Mucosa of descending colon (tissue), 3 donors: ENCODE measurements at regions not wholly inside any gene's neighbourhood (a gene's known extent, or its start where the extent isn't known, plus 50 kb on each side); places are given as distances from the start of the nearest gene placed in this dataset.

Source experiments
- ATAC-seq: fragments of 200-7000 bp; cut with Tn5 transposase; one replicate; pipeline ENCODE4 v1.9.1; 2020; ENCODE audit warnings: mild to moderate bottlenecking, moderate library complexity
- DNase-seq, 3 donors: peaks; one replicate each; pipeline ENCODE4 v3.0.0-alpha.2; 2020
- H3K36me3 ChIP-seq: fragments of 200-600 bp; one replicate; pipeline ENCODE4 v1.8.0; 2021; ENCODE audit warnings: low read depth, mild to moderate bottlenecking
- H3K4me1 ChIP-seq: fragments of 200-600 bp; one replicate; pipeline ENCODE4 v1.8.0; 2021; ENCODE audit warnings: low read depth, mild to moderate bottlenecking
- H3K4me3 ChIP-seq: fragments of 200-600 bp; one replicate; pipeline ENCODE4 v1.8.0; 2021; ENCODE audit warnings: mild to moderate bottlenecking
- H3K9me3 ChIP-seq: fragments of 200-600 bp; one replicate; pipeline ENCODE4 v1.8.0; 2021; ENCODE audit warnings: mild to moderate bottlenecking
- CTCF ChIP-seq: fragments of 200-600 bp; IDR thresholded peaks from one replicate; pipeline ENCODE4 v1.8.0; 2022; ENCODE audit warnings: antibody characterized with exemption, mild to moderate bottlenecking
- intact Hi-C, 2 donors: fragments of 100-400 bp; cut with DNase I in 1 of 2; cut with micrococcal nuclease in 1 of 2; formaldehyde crosslinking; loops; one replicate each; pipeline versions ENCODE4 v1.11.0 to v1.11.1; 2022; cut with DNase I, micrococcal nuclease
- donor health status: DM: no; HTN: no; CAD: no; lungs with moderate emphysema.
- donor health status: DM: no; HTN: no; CAD: no.
- donor health status: DM: no; HTN: yes; CAD: no.

GRCh38 chr10:21082206-21082605 lies 185.1 kb upstream of the NEBL start:
- TF ChIP-seq CTCF: no peak
- H3K4me1 ChIP-seq: no peaks in the 10 kb centered on the region
- no peaks in the 10 kb centered on the region for H3K36me3 ChIP-seq
- ATAC-seq (no peak), DNase-seq (no peak)
- intact Hi-C loops: no loop called here
- no peak overlapping the region for H3K4me3 ChIP-seq
- no peaks in the 10 kb centered on the region for H3K9me3 ChIP-seq

- no peak for ATAC-seq
These were observed 183.2 kb upstream of the NEBL start for GRCh38 chr10:21080261-21080660.

GRCh38 chr10:21079330-21079658 lies 182.2 kb upstream of the NEBL start:
- H3K9me3 ChIP-seq: no peaks in the 10 kb centered on the region
- no peaks in the 10 kb centered on the region for H3K4me1 ChIP-seq
- no peak for ATAC-seq
- no peaks in the 10 kb centered on the region for H3K36me3 ChIP-seq
- H3K4me3 ChIP-seq: no peak overlapping the region
- intact Hi-C loops: loop anchor here in 1 of 2 donors (2.0 kb wide), 1 partner anchor 192 kb away; no protein-coding TSS in a partner anchor
- DNase-seq: no peak
- TF ChIP-seq CTCF: no peak

More at GRCh38 chr10:21080261-21080660, 183.2 kb upstream of the NEBL start:
- intact Hi-C loops: no loop called here
- H3K4me3 ChIP-seq: no peak overlapping the region
- no peak for TF ChIP-seq CTCF
- H3K36me3 ChIP-seq: no peaks in the 10 kb centered on the region
- no peaks in the 10 kb centered on the region for H3K9me3 ChIP-seq
- H3K4me1 ChIP-seq: no peaks in the 10 kb centered on the region
- DNase-seq: no peak

GRCh38 chr10:21078410-21079329 lies 181.6 kb upstream of the NEBL start:
- Histone ChIP-seq H3K36me3 (no peaks in the 10 kb centered on the region), H3K4me3 (no peak overlapping the region), H3K9me3 (no peaks in the 10 kb centered on the region), H3K4me1 (no peaks in the 10 kb centered on the region)
- peak in 2 of 3 donors; percentile 65 to 78 for DNase-seq
- peak; percentile 22 for TF ChIP-seq CTCF
- intact Hi-C loops: loop anchor here in 1 of 2 donors (2.0 kb wide), 1 partner anchor 192 kb away; no protein-coding TSS in a partner anchor
- peak; percentile 90 for ATAC-seq

GRCh38 chr10:21077681-21078080 lies 180.6 kb upstream of the NEBL start:
- no peak for ATAC-seq
- Histone ChIP-seq H3K4me3 (no peak overlapping the region), H3K4me1 (no peaks in the 10 kb centered on the region), H3K36me3 (no peaks in the 10 kb centered on the region), H3K9me3 (no peaks in the 10 kb centered on the region)
- TF ChIP-seq CTCF: no peak
- no peak for DNase-seq
- intact Hi-C loops: loop anchor here in 1 of 2 donors (2.0 kb wide), 1 partner anchor 193 kb away; no protein-coding TSS in a partner anchor
